Kidney epithelial cell (primary cell): ENCODE measurements at regions not wholly inside any gene's neighbourhood (a gene's known extent, or its start where the extent isn't known, plus 50 kb on each side); places are given as distances from the start of the nearest gene placed in this dataset.

Source experiments
- DNase-seq: peaks from one replicate; pipeline ENCODE4 v3.0.0-alpha.2; 2010; ENCODE audit warnings: low read depth
- H3K27me3 ChIP-seq: 2 replicates; pipeline ENCODE4 v1.6.0; 2011; ENCODE audit warnings: low read length; ENCODE audit not compliant: control insufficient read depth, insufficient read depth
- H3K36me3 ChIP-seq: 2 replicates; pipeline ENCODE4 v1.5.1; 2011; ENCODE audit warnings: low read length; ENCODE audit not compliant: control insufficient read depth, insufficient read depth
- H3K4me3 ChIP-seq: 2 replicates; pipeline ENCODE4 v1.5.1; 2011; ENCODE audit warnings: low read depth, mild to moderate bottlenecking, control low read depth, low read length
- TF ChIP-seq, protein P1 (sequence below): IDR thresholded peaks from 2 replicates; pipeline ENCODE4 v1.5.1; 2011; ENCODE audit warnings: mild to moderate bottlenecking, moderate library complexity, low read length, control low read depth, inconsistent platforms; ENCODE audit not compliant: insufficient read depth, poor library complexity, severe bottlenecking

DNA sequence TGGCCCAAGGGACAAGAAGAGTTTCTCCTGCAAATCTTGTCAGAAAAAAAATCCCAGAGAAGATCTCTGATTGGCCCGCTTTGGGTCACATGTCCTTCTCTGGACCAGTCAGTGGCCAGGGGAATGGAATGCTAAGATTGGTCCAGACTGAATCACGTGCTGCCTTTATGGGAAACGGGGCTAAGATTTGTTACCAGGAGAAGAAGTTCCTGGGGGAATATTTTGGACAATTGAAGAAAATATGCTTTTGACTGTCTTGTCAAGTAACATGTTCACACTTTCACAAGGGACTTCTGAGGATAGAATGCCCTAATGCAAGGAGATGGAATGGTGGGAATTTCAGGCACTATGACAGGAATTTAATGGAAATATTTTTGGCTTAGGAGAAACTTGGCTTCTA lies 74.1 kb upstream of the SH3PXD2B start:
- Histone ChIP-seq H3K4me3 (no peak overlapping the region), H3K27me3 (peaks cover 7% of the 10 kb centered on the region), H3K36me3 (no peaks in the 10 kb centered on the region)
- no peak for DNase-seq
- TF ChIP-seq, protein P1, sequence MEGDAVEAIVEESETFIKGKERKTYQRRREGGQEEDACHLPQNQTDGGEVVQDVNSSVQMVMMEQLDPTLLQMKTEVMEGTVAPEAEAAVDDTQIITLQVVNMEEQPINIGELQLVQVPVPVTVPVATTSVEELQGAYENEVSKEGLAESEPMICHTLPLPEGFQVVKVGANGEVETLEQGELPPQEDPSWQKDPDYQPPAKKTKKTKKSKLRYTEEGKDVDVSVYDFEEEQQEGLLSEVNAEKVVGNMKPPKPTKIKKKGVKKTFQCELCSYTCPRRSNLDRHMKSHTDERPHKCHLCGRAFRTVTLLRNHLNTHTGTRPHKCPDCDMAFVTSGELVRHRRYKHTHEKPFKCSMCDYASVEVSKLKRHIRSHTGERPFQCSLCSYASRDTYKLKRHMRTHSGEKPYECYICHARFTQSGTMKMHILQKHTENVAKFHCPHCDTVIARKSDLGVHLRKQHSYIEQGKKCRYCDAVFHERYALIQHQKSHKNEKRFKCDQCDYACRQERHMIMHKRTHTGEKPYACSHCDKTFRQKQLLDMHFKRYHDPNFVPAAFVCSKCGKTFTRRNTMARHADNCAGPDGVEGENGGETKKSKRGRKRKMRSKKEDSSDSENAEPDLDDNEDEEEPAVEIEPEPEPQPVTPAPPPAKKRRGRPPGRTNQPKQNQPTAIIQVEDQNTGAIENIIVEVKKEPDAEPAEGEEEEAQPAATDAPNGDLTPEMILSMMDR = no peak

DNA sequence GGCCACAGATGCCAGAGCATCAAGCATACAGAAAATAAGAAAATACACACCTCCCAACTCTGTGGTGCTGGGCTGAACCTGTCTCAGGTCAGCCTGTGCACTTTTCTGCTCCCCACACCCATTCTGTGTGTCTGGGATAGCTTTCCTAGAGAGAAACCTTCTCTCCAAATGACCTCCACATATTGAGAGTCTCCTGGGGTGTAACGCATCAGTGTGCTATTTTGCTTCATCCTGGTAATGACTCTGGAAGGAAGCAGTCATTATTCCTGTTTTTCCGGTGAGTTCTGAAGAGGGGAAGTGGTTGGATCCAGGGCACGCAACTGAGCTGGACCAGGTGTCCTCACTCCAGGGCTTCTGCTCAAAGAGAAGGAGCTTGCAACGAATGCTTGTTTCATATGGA lies 73.2 kb upstream of the SH3PXD2B start:
- no peaks in the 10 kb centered on the region for H3K36me3 ChIP-seq
- H3K27me3 ChIP-seq = peaks cover 6% of the 10 kb centered on the region
- H3K4me3 ChIP-seq = no peak overlapping the region
- no peak for DNase-seq
- TF ChIP-seq, protein P1 = no peak

DNA sequence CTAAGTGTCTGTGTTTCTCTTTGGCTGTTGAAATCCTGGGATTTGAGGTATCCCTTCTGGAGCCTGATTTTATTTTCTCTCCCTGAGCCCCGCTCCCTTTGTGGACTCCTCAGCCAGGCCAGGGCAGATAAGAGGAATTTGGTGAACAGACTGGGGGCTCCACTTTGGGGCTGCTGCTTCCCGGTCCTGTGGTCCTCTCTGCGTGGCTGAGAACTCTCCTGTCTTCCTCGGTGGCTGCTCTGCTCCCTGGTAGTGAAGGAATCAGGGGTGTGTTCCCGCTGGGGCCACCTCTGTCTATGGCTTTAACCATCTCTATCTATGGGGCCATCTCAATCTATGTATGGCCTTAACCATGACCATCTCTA lies 71.7 kb upstream of the SH3PXD2B start:
- no peak for DNase-seq
- no peak overlapping the region for H3K4me3 ChIP-seq
- TF ChIP-seq, protein P1 = no peak
- peaks cover 2% of the 10 kb centered on the region for H3K27me3 ChIP-seq
- no peaks in the 10 kb centered on the region for H3K36me3 ChIP-seq

DNA sequence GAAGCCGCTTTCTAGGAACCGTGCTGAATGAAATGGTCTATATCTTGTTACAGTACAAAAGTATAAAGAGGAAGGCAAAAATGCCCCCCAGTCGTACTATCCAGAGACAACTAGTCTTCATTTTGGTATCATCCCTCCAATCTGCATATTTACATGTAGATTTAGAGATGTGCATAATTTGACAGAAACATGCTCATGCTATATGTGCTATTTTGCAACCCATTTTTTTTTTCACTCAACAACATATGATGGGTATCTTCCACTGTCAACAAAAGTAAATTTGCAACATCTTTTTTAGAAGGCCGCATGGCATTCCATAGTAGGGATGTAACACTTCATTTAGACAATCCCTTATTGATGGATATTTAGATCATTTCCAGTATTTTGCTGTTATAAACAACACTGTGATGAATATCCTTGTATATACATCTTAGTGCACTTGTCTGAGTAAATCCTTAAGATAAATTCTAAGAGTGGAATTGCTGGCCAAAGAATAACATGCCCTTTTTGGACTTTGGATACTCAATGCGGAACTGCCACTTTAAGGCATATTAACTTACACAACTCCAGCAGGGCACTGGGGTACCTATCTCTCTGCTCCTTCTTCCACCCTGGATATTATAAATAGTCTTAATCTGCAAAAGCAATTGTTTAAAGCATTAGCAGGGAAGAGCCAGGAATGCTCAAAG lies 71.1 kb upstream of the SH3PXD2B start:
- Histone ChIP-seq H3K27me3 (peaks cover 2% of the 10 kb centered on the region), H3K36me3 (no peaks in the 10 kb centered on the region), H3K4me3 (no peak overlapping the region)
- no peak for DNase-seq
- TF ChIP-seq, protein P1 = no peak

DNA sequence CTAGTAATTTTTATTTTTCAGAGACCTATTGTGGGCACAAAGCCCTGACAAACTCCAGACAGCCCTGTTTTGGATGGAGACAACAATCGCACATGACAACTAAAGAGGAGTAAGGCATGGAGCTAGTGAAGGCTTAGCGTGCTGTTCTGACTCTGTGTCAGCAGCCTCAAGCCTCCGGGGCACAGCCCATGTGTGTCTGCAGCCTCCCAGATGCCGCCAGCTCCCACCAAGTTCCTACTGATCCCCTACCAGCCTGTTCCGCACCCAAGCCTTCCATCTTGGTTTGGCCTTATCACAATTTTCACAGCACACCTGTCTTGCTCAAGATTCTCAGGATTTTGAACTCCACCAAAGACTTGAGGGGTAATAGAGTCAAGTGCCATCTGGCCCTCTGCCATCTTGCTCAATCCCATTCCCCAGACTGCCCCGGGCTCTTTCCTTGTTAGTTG lies 70.3 kb upstream of the SH3PXD2B start:
- peaks cover 2% of the 10 kb centered on the region for H3K27me3 ChIP-seq
- no peaks in the 10 kb centered on the region for H3K36me3 ChIP-seq
- no peak overlapping the region for H3K4me3 ChIP-seq
- TF ChIP-seq, protein P1 = no peak
- no peak for DNase-seq

DNA sequence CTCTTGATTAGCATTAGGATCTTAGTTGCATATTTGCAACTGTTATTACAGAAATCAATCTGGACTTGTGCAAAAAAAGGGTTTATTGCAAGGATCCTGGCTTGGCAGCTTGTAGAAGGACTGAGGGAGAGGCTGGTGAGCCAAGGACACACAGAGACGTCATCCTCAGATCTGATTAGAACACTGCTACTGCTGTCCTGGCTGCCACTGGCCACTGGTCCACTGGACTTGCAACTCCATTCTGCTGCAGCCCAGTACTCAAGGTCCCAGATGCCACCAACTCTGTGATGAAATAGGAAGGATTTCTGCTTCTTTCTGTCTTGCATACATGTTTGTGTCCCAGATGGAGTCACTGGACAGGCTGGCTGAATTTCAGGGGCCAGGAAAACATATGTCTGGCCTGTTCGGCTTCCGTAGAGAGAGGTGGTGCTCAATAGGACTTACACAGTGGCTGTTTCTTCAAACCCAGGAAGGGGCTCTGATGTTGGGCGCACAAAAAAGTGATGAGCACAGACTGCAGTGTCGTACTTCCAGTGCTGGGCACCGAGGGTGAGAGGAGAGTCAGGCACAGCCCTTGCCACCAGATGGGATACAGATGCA lies 68.9 kb upstream of the SH3PXD2B start:
- TF ChIP-seq, protein P1 = no peak
- Histone ChIP-seq H3K4me3 (no peak overlapping the region), H3K27me3 (peaks cover 2% of the 10 kb centered on the region), H3K36me3 (no peaks in the 10 kb centered on the region)
- no peak for DNase-seq
